GM23338 (cell line): ENCODE measurements at regions not wholly inside any gene's neighbourhood (a gene's known extent, or its start where the extent isn't known, plus 50 kb on each side); places are given as distances from the start of the nearest gene placed in this dataset.

Experiments
- ATAC-seq: fragments of 200-7000 bp; cut with Tn5 transposase; 3 replicates; pipeline ENCODE4 v1.9.1; 2020
- DNase-seq: peaks from one replicate; pipeline ENCODE4 v3.0.0-alpha.2; 2015; ENCODE audit warnings: low spot score
- H2AFZ ChIP-seq: fragments of 200-600 bp; sonication (generic); 2 replicates; pipeline ENCODE4 v1.8.0; 2016; ENCODE audit warnings: antibody characterized with exemption, mild to moderate bottlenecking, moderate library complexity
- H3F3A ChIP-seq: fragments of 200-600 bp; sonication (generic); replicated peaks from 2 replicates; pipeline ENCODE4 v1.8.0; 2017; ENCODE audit warnings: antibody characterized with exemption, mixed run types, low read depth
- H3K27ac ChIP-seq: fragments of 200-600 bp; sonication (generic); 2 replicates; pipeline ENCODE4 v1.6.1; 2016; ENCODE audit warnings: low read depth
- H3K27me3 ChIP-seq: fragments of 200-600 bp; sonication (generic); 2 replicates; pipeline ENCODE4 v1.8.0; 2016; ENCODE audit warnings: mild to moderate bottlenecking, mixed run types, moderate library complexity; ENCODE audit not compliant: insufficient read depth
- H3K36me3 ChIP-seq: fragments of 200-600 bp; sonication (generic); 2 replicates; pipeline ENCODE4 v1.8.0; 2016; ENCODE audit warnings: mild to moderate bottlenecking; ENCODE audit not compliant: insufficient read depth
- H3K4me1 ChIP-seq: fragments of 200-600 bp; sonication (generic); 2 replicates; pipeline ENCODE4 v1.8.0; 2016; ENCODE audit warnings: mild to moderate bottlenecking, moderate library complexity; ENCODE audit not compliant: insufficient read depth
- H3K4me2 ChIP-seq: fragments of 200-600 bp; sonication (generic); 2 replicates; pipeline ENCODE4 v1.7.1; 2017; ENCODE audit warnings: mixed run types
- H3K4me3 ChIP-seq: fragments of 200-600 bp; sonication (generic); 2 replicates; pipeline ENCODE4 v1.6.1; 2016; ENCODE audit warnings: mixed run types
- H3K79me2 ChIP-seq: fragments of 200-600 bp; sonication (generic); replicated peaks from 2 replicates; pipeline ENCODE4 v1.8.0; 2017; ENCODE audit warnings: mild to moderate bottlenecking; ENCODE audit not compliant: insufficient read depth
- H3K9me2 ChIP-seq: fragments of 200-600 bp; sonication (generic); 2 replicates; pipeline ENCODE4 v1.8.0; 2017; ENCODE audit not compliant: insufficient read depth
- H4K20me1 ChIP-seq: fragments of 200-600 bp; sonication (generic); replicated peaks from 2 replicates; pipeline ENCODE4 v1.8.0; 2017; ENCODE audit warnings: mild to moderate bottlenecking; ENCODE audit not compliant: insufficient read depth
- H3K27ac Mint-ChIP-seq: 2 replicates; pipeline ENCODE4 v1.8.0; 2020; ENCODE audit warnings: inconsistent platforms, mild to moderate bottlenecking, moderate library complexity, mixed read lengths
- H3K27me3 Mint-ChIP-seq: 3 replicates; pipeline ENCODE4 v1.8.0; 2022; ENCODE audit warnings: low read depth, mild to moderate bottlenecking, moderate library complexity, mixed read lengths, inconsistent platforms; ENCODE audit not compliant: insufficient read depth, poor library complexity
- H3K36me3 Mint-ChIP-seq: 3 replicates; pipeline ENCODE4 v1.8.0; 2021; ENCODE audit warnings: low read depth, mild to moderate bottlenecking, inconsistent platforms, moderate library complexity, mixed read lengths
- H3K4me1 Mint-ChIP-seq: 3 replicates; pipeline ENCODE4 v1.8.0; 2020; ENCODE audit warnings: mild to moderate bottlenecking, inconsistent platforms, mixed read lengths
- H3K4me3 Mint-ChIP-seq: 3 replicates; pipeline ENCODE4 v1.8.0; 2021; ENCODE audit warnings: moderate library complexity, mild to moderate bottlenecking, inconsistent platforms, mixed read lengths
- H3K9me3 Mint-ChIP-seq: 3 replicates; pipeline ENCODE4 v1.8.0; 2020; ENCODE audit warnings: moderate library complexity, mild to moderate bottlenecking, inconsistent platforms, mixed read lengths
- CREB1 ChIP-seq: fragments of 250-450 bp; sonication (Bioruptor Pico); IDR thresholded peaks from 2 replicates; pipeline ENCODE4 v1.5.0; 2020; ENCODE audit warnings: low read depth, mild to moderate bottlenecking, moderate library complexity
- EZH2 ChIP-seq: fragments of 200-600 bp; sonication (generic); IDR thresholded peaks from one replicate; pipeline ENCODE4 v1.8.0; 2017; ENCODE audit warnings: antibody characterized with exemption, mild to moderate bottlenecking, low read depth; ENCODE audit not compliant: unreplicated experiment
- EZH2phosphoT487 ChIP-seq: fragments of 200-600 bp; sonication (generic); IDR thresholded peaks from one replicate; pipeline ENCODE4 v1.8.1; 2018; ENCODE audit warnings: antibody characterized with exemption; ENCODE audit not compliant: unreplicated experiment
- JUNB ChIP-seq: IDR thresholded peaks from one replicate; pipeline ENCODE4 v1.6.1; 2016; ENCODE audit warnings: antibody characterized with exemption; ENCODE audit not compliant: unreplicated experiment
- NANOG ChIP-seq: IDR thresholded peaks from 2 replicates; pipeline ENCODE4 v1.6.1; 2016; ENCODE audit warnings: antibody characterized with exemption, borderline replicate concordance
- POLR2AphosphoS5 ChIP-seq: IDR thresholded peaks from 2 replicates; pipeline ENCODE4 v1.6.1; 2016; ENCODE audit warnings: antibody characterized with exemption, low read depth
- STAT1 ChIP-seq: IDR thresholded peaks from one replicate; pipeline ENCODE4 v1.6.1; 2016; ENCODE audit warnings: antibody characterized with exemption; ENCODE audit not compliant: unreplicated experiment
- ZNF114 ChIP-seq: fragments of 250-450 bp; sonication (Bioruptor Pico); IDR thresholded peaks from 2 replicates; pipeline ENCODE4 v1.5.0; 2020; ENCODE audit warnings: mild to moderate bottlenecking, moderate library complexity
- ZNF331 ChIP-seq: fragments of 250-450 bp; sonication (Bioruptor Pico); IDR thresholded peaks from 2 replicates; pipeline ENCODE4 v1.5.0; 2020; ENCODE audit warnings: low read depth, mild to moderate bottlenecking, moderate library complexity
- TF ChIP-seq, protein P1 (sequence below): IDR thresholded peaks from 2 replicates; pipeline ENCODE4 v1.6.1; 2016; ENCODE audit warnings: antibody characterized with exemption
- TF ChIP-seq, protein P2 (sequence below): fragments of 250-450 bp; sonication (Bioruptor Pico); IDR thresholded peaks from 2 replicates; pipeline ENCODE4 v1.5.0; 2020; ENCODE audit warnings: mild to moderate bottlenecking, moderate library complexity
- TF ChIP-seq, protein P3 (sequence below): IDR thresholded peaks from one replicate; pipeline ENCODE4 v1.6.1; 2018; ENCODE audit warnings: antibody characterized with exemption; ENCODE audit not compliant: unreplicated experiment
- TF ChIP-seq, protein P4 (sequence below), 2 experiments: fragments of 200-600 bp in 1 of 2; sonication (generic) in 1 of 2; conservative IDR thresholded peaks; 2 replicates each; pipeline versions ENCODE4 v1.5.1 to v1.6.1; 2016 to 2017; ENCODE audit warnings: antibody characterized with exemption in 2 of 2, low read depth in 2 of 2, mild to moderate bottlenecking in 2 of 2, moderate library complexity in 1 of 2

DNA sequence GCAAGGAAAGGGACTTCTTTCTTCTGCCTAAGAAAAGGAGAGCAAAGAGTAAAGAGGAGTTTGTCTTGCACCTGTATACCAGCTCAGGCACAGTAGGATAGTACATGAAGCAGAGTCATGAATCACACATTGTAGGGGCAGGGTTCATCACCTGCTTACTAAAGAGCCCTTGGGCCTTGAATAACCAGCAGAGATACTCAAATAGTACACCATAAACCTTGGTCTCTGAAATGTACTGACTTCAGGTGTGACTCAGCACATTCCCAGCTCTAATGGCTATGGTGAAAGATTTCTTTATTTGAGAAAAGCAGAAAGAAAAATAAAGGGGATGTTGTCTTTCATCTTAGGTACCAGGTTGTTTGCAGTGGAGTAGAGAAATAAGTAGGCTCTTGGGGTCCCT lies 122.8 kb downstream of the KDM5D start:
- no peak overlapping the region for H3K4me2 ChIP-seq
- ATAC-seq (no peak), DNase-seq (no peak)
- Mint-ChIP-seq H3K4me1 (no peaks in the 10 kb centered on the region), H3K27ac (no peak overlapping the region), H3K9me3 (peaks cover 16% of the 10 kb centered on the region; the same call in 1 of the 3 replicates), H3K4me3 (no peak overlapping the region), H3K27me3 (no peaks in the 10 kb centered on the region), H3K36me3 (no peaks in the 10 kb centered on the region)
- no peaks in the 10 kb centered on the region for H4K20me1 ChIP-seq
- TF ChIP-seq EZH2phosphoT487 (no peak), POLR2AphosphoS5 (no peak), JUNB (no peak), STAT1 (no peak), ZNF331 (CRISPR knock-in tag) (no peak), ZNF114 (CRISPR knock-in tag) (no peak), NANOG (no peak), EZH2 (no peak), CREB1 (CRISPR knock-in tag) (no peak)
- TF ChIP-seq, protein P1, sequence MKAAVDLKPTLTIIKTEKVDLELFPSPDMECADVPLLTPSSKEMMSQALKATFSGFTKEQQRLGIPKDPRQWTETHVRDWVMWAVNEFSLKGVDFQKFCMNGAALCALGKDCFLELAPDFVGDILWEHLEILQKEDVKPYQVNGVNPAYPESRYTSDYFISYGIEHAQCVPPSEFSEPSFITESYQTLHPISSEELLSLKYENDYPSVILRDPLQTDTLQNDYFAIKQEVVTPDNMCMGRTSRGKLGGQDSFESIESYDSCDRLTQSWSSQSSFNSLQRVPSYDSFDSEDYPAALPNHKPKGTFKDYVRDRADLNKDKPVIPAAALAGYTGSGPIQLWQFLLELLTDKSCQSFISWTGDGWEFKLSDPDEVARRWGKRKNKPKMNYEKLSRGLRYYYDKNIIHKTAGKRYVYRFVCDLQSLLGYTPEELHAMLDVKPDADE = no peak
- TF ChIP-seq, protein P2, sequence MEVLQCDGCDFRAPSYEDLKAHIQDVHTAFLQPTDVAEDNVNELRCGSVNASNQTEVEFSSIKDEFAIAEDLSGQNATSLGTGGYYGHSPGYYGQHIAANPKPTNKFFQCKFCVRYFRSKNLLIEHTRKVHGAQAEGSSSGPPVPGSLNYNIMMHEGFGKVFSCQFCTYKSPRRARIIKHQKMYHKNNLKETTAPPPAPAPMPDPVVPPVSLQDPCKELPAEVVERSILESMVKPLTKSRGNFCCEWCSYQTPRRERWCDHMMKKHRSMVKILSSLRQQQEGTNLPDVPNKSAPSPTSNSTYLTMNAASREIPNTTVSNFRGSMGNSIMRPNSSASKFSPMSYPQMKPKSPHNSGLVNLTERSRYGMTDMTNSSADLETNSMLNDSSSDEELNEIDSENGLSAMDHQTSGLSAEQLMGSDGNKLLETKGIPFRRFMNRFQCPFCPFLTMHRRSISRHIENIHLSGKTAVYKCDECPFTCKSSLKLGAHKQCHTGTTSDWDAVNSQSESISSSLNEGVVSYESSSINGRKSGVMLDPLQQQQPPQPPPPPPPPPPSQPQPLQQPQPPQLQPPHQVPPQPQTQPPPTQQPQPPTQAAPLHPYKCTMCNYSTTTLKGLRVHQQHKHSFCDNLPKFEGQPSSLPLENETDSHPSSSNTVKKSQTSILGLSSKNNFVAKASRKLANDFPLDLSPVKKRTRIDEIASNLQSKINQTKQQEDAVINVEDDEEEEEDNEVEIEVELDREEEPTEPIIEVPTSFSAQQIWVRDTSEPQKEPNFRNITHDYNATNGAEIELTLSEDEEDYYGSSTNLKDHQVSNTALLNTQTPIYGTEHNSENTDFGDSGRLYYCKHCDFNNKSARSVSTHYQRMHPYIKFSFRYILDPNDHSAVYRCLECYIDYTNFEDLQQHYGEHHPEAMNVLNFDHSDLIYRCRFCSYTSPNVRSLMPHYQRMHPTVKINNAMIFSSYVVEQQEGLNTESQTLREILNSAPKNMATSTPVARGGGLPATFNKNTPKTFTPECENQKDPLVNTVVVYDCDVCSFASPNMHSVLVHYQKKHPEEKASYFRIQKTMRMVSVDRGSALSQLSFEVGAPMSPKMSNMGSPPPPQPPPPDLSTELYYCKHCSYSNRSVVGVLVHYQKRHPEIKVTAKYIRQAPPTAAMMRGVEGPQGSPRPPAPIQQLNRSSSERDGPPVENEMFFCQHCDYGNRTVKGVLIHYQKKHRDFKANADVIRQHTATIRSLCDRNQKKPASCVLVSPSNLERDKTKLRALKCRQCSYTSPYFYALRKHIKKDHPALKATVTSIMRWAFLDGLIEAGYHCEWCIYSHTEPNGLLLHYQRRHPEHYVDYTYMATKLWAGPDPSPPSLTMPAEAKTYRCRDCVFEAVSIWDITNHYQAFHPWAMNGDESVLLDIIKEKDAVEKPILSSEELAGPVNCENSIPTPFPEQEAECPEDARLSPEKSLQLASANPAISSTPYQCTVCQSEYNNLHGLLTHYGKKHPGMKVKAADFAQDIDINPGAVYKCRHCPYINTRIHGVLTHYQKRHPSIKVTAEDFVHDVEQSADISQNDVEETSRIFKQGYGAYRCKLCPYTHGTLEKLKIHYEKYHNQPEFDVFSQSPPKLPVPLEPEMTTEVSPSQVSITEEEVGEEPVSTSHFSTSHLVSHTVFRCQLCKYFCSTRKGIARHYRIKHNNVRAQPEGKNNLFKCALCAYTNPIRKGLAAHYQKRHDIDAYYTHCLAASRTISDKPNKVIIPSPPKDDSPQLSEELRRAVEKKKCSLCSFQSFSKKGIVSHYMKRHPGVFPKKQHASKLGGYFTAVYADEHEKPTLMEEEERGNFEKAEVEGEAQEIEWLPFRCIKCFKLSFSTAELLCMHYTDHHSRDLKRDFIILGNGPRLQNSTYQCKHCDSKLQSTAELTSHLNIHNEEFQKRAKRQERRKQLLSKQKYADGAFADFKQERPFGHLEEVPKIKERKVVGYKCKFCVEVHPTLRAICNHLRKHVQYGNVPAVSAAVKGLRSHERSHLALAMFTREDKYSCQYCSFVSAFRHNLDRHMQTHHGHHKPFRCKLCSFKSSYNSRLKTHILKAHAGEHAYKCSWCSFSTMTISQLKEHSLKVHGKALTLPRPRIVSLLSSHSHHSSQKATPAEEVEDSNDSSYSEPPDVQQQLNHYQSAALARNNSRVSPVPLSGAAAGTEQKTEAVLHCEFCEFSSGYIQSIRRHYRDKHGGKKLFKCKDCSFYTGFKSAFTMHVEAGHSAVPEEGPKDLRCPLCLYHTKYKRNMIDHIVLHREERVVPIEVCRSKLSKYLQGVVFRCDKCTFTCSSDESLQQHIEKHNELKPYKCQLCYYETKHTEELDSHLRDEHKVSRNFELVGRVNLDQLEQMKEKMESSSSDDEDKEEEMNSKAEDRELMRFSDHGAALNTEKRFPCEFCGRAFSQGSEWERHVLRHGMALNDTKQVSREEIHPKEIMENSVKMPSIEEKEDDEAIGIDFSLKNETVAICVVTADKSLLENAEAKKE (CRISPR knock-in tag) = no peak
- TF ChIP-seq, protein P3, sequence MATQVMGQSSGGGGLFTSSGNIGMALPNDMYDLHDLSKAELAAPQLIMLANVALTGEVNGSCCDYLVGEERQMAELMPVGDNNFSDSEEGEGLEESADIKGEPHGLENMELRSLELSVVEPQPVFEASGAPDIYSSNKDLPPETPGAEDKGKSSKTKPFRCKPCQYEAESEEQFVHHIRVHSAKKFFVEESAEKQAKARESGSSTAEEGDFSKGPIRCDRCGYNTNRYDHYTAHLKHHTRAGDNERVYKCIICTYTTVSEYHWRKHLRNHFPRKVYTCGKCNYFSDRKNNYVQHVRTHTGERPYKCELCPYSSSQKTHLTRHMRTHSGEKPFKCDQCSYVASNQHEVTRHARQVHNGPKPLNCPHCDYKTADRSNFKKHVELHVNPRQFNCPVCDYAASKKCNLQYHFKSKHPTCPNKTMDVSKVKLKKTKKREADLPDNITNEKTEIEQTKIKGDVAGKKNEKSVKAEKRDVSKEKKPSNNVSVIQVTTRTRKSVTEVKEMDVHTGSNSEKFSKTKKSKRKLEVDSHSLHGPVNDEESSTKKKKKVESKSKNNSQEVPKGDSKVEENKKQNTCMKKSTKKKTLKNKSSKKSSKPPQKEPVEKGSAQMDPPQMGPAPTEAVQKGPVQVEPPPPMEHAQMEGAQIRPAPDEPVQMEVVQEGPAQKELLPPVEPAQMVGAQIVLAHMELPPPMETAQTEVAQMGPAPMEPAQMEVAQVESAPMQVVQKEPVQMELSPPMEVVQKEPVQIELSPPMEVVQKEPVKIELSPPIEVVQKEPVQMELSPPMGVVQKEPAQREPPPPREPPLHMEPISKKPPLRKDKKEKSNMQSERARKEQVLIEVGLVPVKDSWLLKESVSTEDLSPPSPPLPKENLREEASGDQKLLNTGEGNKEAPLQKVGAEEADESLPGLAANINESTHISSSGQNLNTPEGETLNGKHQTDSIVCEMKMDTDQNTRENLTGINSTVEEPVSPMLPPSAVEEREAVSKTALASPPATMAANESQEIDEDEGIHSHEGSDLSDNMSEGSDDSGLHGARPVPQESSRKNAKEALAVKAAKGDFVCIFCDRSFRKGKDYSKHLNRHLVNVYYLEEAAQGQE = no peak
- TF ChIP-seq, protein P4, sequence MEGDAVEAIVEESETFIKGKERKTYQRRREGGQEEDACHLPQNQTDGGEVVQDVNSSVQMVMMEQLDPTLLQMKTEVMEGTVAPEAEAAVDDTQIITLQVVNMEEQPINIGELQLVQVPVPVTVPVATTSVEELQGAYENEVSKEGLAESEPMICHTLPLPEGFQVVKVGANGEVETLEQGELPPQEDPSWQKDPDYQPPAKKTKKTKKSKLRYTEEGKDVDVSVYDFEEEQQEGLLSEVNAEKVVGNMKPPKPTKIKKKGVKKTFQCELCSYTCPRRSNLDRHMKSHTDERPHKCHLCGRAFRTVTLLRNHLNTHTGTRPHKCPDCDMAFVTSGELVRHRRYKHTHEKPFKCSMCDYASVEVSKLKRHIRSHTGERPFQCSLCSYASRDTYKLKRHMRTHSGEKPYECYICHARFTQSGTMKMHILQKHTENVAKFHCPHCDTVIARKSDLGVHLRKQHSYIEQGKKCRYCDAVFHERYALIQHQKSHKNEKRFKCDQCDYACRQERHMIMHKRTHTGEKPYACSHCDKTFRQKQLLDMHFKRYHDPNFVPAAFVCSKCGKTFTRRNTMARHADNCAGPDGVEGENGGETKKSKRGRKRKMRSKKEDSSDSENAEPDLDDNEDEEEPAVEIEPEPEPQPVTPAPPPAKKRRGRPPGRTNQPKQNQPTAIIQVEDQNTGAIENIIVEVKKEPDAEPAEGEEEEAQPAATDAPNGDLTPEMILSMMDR (conservative IDR thresholded peaks at IDR 0.05; ENCODE audit: low read depth in 2 of 2) = no peak
- no peaks in the 10 kb centered on the region for H3K27me3 ChIP-seq
- no peak overlapping the region for H3K4me3 ChIP-seq
- no peaks in the 10 kb centered on the region for H3K9me2 ChIP-seq
- no peak overlapping the region for H3K27ac ChIP-seq
- no peaks in the 10 kb centered on the region for H3F3A ChIP-seq
- no peaks in the 10 kb centered on the region for H3K4me1 ChIP-seq
- H3K36me3 ChIP-seq = no peaks in the 10 kb centered on the region
- H3K79me2 ChIP-seq = no peaks in the 10 kb centered on the region
- no peak overlapping the region for H2AFZ ChIP-seq
